CD4-positive, alpha-beta memory T cell (primary cell): ENCODE measurements at regions not wholly inside any gene's neighbourhood (a gene's known extent, or its start where the extent isn't known, plus 50 kb on each side); places are given as distances from the start of the nearest gene placed in this dataset.
"Not testable (repeated sequence)": the region's sequence is repeated elsewhere in the genome, so short reads cannot be mapped to it uniquely, and the experiment has no call there.

Source experiments
- CTCF ChIA-PET: fragments of 350-600 bp; sonication (Branson Sonifier 250); formaldehyde crosslinking; loops from one replicate; lab custom pipeline; 2021; ENCODE audit warnings: inconsistent platforms; ENCODE audit not compliant: partially characterized antibody; lab: Charles Lee
- POLR2A ChIA-PET: fragments of 350-600 bp; sonication (Branson Sonifier 250); formaldehyde crosslinking; loops from one replicate; lab custom pipeline; 2021; ENCODE audit not compliant: partially characterized antibody; lab: Charles Lee
- DNase-seq, 5 donors: peaks; one replicate each; pipeline versions ENCODE4 v3.0.0 to v3.0.0-alpha.2; 2020 to 2022; ENCODE audit warnings: mixed read lengths in 1 of 5
- H3K27ac ChIP-seq: one replicate; pipeline ENCODE4 v1.7.0; 2013; ENCODE audit warnings: low read depth, low read length
- H3K27me3 ChIP-seq: 2 replicates; pipeline ENCODE4 v1.7.0; 2013; ENCODE audit warnings: mild to moderate bottlenecking, low read length, moderate library complexity; ENCODE audit not compliant: insufficient read depth
- H3K36me3 ChIP-seq: 2 replicates; pipeline ENCODE4 v1.7.0; 2013; ENCODE audit warnings: mild to moderate bottlenecking, low read length, moderate library complexity; ENCODE audit not compliant: insufficient read depth
- H3K4me1 ChIP-seq: 2 replicates; pipeline ENCODE4 v1.7.0; 2013; ENCODE audit warnings: mild to moderate bottlenecking, low read length, moderate library complexity; ENCODE audit not compliant: insufficient read depth
- H3K4me3 ChIP-seq, 2 donors: one replicate each; pipeline ENCODE4 v1.7.0; 2013; ENCODE audit warnings: low read length in 2 of 2, mild to moderate bottlenecking in 1 of 2
- H3K9me3 ChIP-seq, 2 donors: one replicate each; pipeline ENCODE4 v1.7.0; 2013; ENCODE audit warnings: low read length in 2 of 2, control low read depth in 1 of 2; ENCODE audit not compliant: control insufficient read depth in 1 of 2
- H3K27ac Mint-ChIP-seq, 7 donors: one replicate each; pipeline ENCODE4 v1.8.0; 2020 to 2021; ENCODE audit warnings: mixed read lengths in 7 of 7, mild to moderate bottlenecking in 6 of 7, inconsistent platforms in 3 of 7, moderate library complexity in 3 of 7
- H3K27me3 Mint-ChIP-seq, 2 donors: one replicate each; pipeline ENCODE4 v1.8.0; 2020 to 2021; ENCODE audit warnings: mixed read lengths in 2 of 2
- H3K36me3 Mint-ChIP-seq, 2 donors: one replicate each; pipeline ENCODE4 v1.8.0; 2020 to 2021; ENCODE audit warnings: mixed read lengths in 2 of 2, inconsistent platforms in 1 of 2, mild to moderate bottlenecking in 1 of 2
- H3K4me1 Mint-ChIP-seq, 4 donors: one replicate each; pipeline ENCODE4 v1.8.0; 2020 to 2021; ENCODE audit warnings: mixed read lengths in 4 of 4, mild to moderate bottlenecking in 1 of 4
- H3K4me3 Mint-ChIP-seq, 8 donors: one replicate each; pipeline ENCODE4 v1.8.0; 2020 to 2021; ENCODE audit warnings: mixed read lengths in 8 of 8, mild to moderate bottlenecking in 7 of 8, moderate library complexity in 6 of 8, inconsistent platforms in 3 of 8
- H3K9me3 Mint-ChIP-seq, 8 donors: one replicate each; pipeline ENCODE4 v1.8.0; 2020 to 2021; ENCODE audit warnings: mixed read lengths in 8 of 8, mild to moderate bottlenecking in 5 of 8, inconsistent platforms in 3 of 8, moderate library complexity in 1 of 8
- intact Hi-C: fragments of 100-400 bp; cut with micrococcal nuclease; formaldehyde crosslinking; loops from one replicate; pipeline ENCODE4 v1.15.1; 2023

GRCh38 chr2:121064186-121064585 is 220.8 kb downstream of the TFCP2L1 start:
- CTCF ChIA-PET, result interaction anchor here (1.6 kb wide), 1 partner anchor 12 kb away, joined by 3 read pairs; no protein-coding TSS in a partner anchor
- Mint-ChIP-seq H3K4me1 (no peaks in the 10 kb centered on the region), H3K4me3 (no peak overlapping the region), H3K9me3 (no peaks in the 10 kb centered on the region), H3K27me3 (peaks cover 2 to 9% of the 10 kb centered on the region in 2 donors), H3K36me3 (no peaks in the 10 kb centered on the region), H3K27ac (no peak overlapping the region)
- no peak overlapping the region for H3K4me3 ChIP-seq
- POLR2A ChIA-PET, result no interaction called here
- intact Hi-C loops, result no loop called here
- no peak for DNase-seq
- no peaks in the 10 kb centered on the region for H3K9me3 ChIP-seq
- H3K27ac ChIP-seq, result no peak overlapping the region
- H3K36me3 ChIP-seq, result no peaks in the 10 kb centered on the region
- no peaks in the 10 kb centered on the region for H3K27me3 ChIP-seq
- no peaks in the 10 kb centered on the region for H3K4me1 ChIP-seq

- Histone ChIP-seq H3K9me3 (no peaks in the 10 kb centered on the region), H3K4me3 (no peak overlapping the region), H3K27me3 (no peaks in the 10 kb centered on the region), H3K4me1 (no peaks in the 10 kb centered on the region), H3K27ac (no peak overlapping the region), H3K36me3 (no peaks in the 10 kb centered on the region)
- Mint-ChIP-seq H3K4me3 (no peak overlapping the region), H3K4me1 (no peaks in the 10 kb centered on the region), H3K36me3 (no peaks in the 10 kb centered on the region), H3K27ac (no peak overlapping the region), H3K9me3 (no peaks in the 10 kb centered on the region), H3K27me3 (peaks cover 2 to 9% of the 10 kb centered on the region in 2 donors)
- intact Hi-C loops, result no loop called here
- DNase-seq, result no peak
- CTCF ChIA-PET, result interaction anchor here (0.8 kb wide), 1 partner anchor 12 kb away, joined by 5 read pairs; no protein-coding TSS in a partner anchor
- POLR2A ChIA-PET, result no interaction called here
Observed at GRCh38 chr2:121065239-121065638, 219.8 kb downstream of the TFCP2L1 start.

GRCh38 chr2:121066526-121066925 is 218.5 kb downstream of the TFCP2L1 start:
- Mint-ChIP-seq H3K4me1 (no peaks in the 10 kb centered on the region), H3K9me3 (no peaks in the 10 kb centered on the region), H3K36me3 (no peaks in the 10 kb centered on the region), H3K27me3 (peaks cover 2 to 9% of the 10 kb centered on the region in 2 donors), H3K4me3 (no peak overlapping the region), H3K27ac (no peak overlapping the region)
- CTCF ChIA-PET, result interaction anchor here (1.0 kb wide), 1 partner anchor 11 kb away, joined by 3 read pairs; no protein-coding TSS in a partner anchor
- Histone ChIP-seq H3K27ac (no peak overlapping the region), H3K4me1 (no peaks in the 10 kb centered on the region), H3K9me3 (no peaks in the 10 kb centered on the region), H3K36me3 (no peaks in the 10 kb centered on the region), H3K4me3 (no peak overlapping the region), H3K27me3 (no peaks in the 10 kb centered on the region)
- intact Hi-C loops, result no loop called here
- no peak for DNase-seq
- POLR2A ChIA-PET, result no interaction called here

- DNase-seq, result no peak
- Mint-ChIP-seq H3K4me3 (no peak overlapping the region), H3K27ac (no peak overlapping the region), H3K4me1 (no peaks in the 10 kb centered on the region), H3K36me3 (no peaks in the 10 kb centered on the region), H3K27me3 (peaks cover 4 to 10% of the 10 kb centered on the region in 2 donors), H3K9me3 (no peaks in the 10 kb centered on the region)
- H3K4me1 ChIP-seq, result no peaks in the 10 kb centered on the region
- H3K27me3 ChIP-seq, result no peaks in the 10 kb centered on the region
- no peak overlapping the region for H3K4me3 ChIP-seq
- CTCF ChIA-PET, result interaction anchor here (1.7 to 2.2 kb wide), 2 partner anchors 8 to 11 kb away, joined by 9 to 11 read pairs; no protein-coding TSS in a partner anchor
- no peak overlapping the region for H3K27ac ChIP-seq
- POLR2A ChIA-PET, result no interaction called here
- intact Hi-C loops, result no loop called here
- no peaks in the 10 kb centered on the region for H3K36me3 ChIP-seq
- H3K9me3 ChIP-seq, result no peaks in the 10 kb centered on the region
Observed at GRCh38 chr2:121068851-121069250, 216.2 kb downstream of the TFCP2L1 start.

GRCh38 chr2:121069434-121069969 is 215.5 kb downstream of the TFCP2L1 start:
- Histone ChIP-seq H3K27me3 (no peaks in the 10 kb centered on the region), H3K4me1 (no peaks in the 10 kb centered on the region), H3K4me3 (no peak overlapping the region), H3K36me3 (no peaks in the 10 kb centered on the region), H3K27ac (no peak overlapping the region), H3K9me3 (no peaks in the 10 kb centered on the region)
- Mint-ChIP-seq H3K27ac (no peak overlapping the region), H3K4me1 (peaks cover 0 to 2% (median 0%) of the 10 kb centered on the region in 4 donors), H3K36me3 (no peaks in the 10 kb centered on the region), H3K27me3 (peaks cover 4 to 10% of the 10 kb centered on the region in 2 donors), H3K9me3 (no peaks in the 10 kb centered on the region), H3K4me3 (no peak overlapping the region)
- DNase-seq, result no peak
- POLR2A ChIA-PET, result no interaction called here
- intact Hi-C loops, result no loop called here
- CTCF ChIA-PET, result interaction anchor here (2.2 kb wide), 1 partner anchor 10 kb away, joined by 9 read pairs; no protein-coding TSS in a partner anchor

- H3K27me3 ChIP-seq, H3K4me1 ChIP-seq, H3K4me3 Mint-ChIP-seq, H3K27ac Mint-ChIP-seq, H3K9me3 Mint-ChIP-seq, POLR2A ChIA-PET, DNase-seq, H3K4me1 Mint-ChIP-seq, H3K4me3 ChIP-seq, H3K36me3 ChIP-seq, intact Hi-C loops, H3K9me3 ChIP-seq, H3K36me3 Mint-ChIP-seq, H3K27ac ChIP-seq: not testable (repeated sequence)
- peaks cover 4 to 10% of the 10 kb centered on the region in 2 donors for H3K27me3 Mint-ChIP-seq
- CTCF ChIA-PET, result interaction anchor here (2.2 kb wide), 1 partner anchor 9 kb away, joined by 9 read pairs; no protein-coding TSS in a partner anchor
Observed at GRCh38 chr2:121070061-121070460, 214.9 kb downstream of the TFCP2L1 start.

GRCh38 chr2:121071034-121071504 is 213.9 kb downstream of the TFCP2L1 start:
- no peaks in the 10 kb centered on the region for H3K4me1 ChIP-seq
- ChIA-PET CTCF (interaction anchor here (1.3 kb wide), 1 partner anchor 9 kb away, joined by 4 read pairs; no protein-coding TSS in a partner anchor), POLR2A (no interaction called here)
- no peaks in the 10 kb centered on the region for H3K9me3 ChIP-seq
- no peaks in the 10 kb centered on the region for H3K27me3 ChIP-seq
- intact Hi-C loops, result no loop called here
- H3K4me3 ChIP-seq, result no peak overlapping the region
- H3K27ac ChIP-seq, result no peak overlapping the region
- peaks cover 0 to 4% (median 0%) of the 10 kb centered on the region in 4 donors for H3K4me1 Mint-ChIP-seq
- H3K36me3 ChIP-seq, result no peaks in the 10 kb centered on the region
- no peak overlapping the region for H3K4me3 Mint-ChIP-seq
- peaks cover 4 to 10% of the 10 kb centered on the region in 2 donors for H3K27me3 Mint-ChIP-seq
- no peaks in the 10 kb centered on the region for H3K36me3 Mint-ChIP-seq
- no peaks in the 10 kb centered on the region for H3K9me3 Mint-ChIP-seq
- no peak overlapping the region for H3K27ac Mint-ChIP-seq
- DNase-seq, result no peak
